GM12878 (cell line): ENCODE measurements at regions not wholly inside any gene's neighbourhood (a gene's known extent, or its start where the extent isn't known, plus 50 kb on each side); places are given as distances from the start of the nearest gene placed in this dataset.

Source experiments
- ATAC-seq: fragments of 200-7000 bp; cut with Tn5 transposase; 3 replicates; pipeline ENCODE4 v1.9.1; 2020; ENCODE audit warnings: mild to moderate bottlenecking, moderate library complexity
- BruUV-seq: library from RNA; stranded (reverse); fragments of 400-500 nt; replicated peaks from 2 replicates; lab custom pipeline; 2021; lab: Mats Ljungman, UMichigan
- CTCF ChIA-PET: fragments of 300-600 bp; sonication (Branson Sonifier 250); formaldehyde crosslinking; extraction: SDS; loops from one replicate; lab custom pipeline; 2021; ENCODE audit warnings: inconsistent platforms; lab: Yijun Ruan, JAX
- POLR2A ChIA-PET: fragments of 350-600 bp; formaldehyde crosslinking; extraction: SDS; loops from one replicate; lab custom pipeline; 2021; ENCODE audit warnings: inconsistent platforms; lab: Charles Lee
- RAD21 ChIA-PET: fragments of 300-600 bp; sonication (Branson Sonifier 250); formaldehyde crosslinking; loops from one replicate; lab custom pipeline; 2023; ENCODE audit warnings: antibody characterized with exemption; ENCODE audit not compliant: unreplicated experiment; lab: Charles Lee
- SMC1A ChIA-PET: fragments of 300-600 bp; sonication (Branson Sonifier 250); formaldehyde crosslinking; loops from one replicate; lab custom pipeline; 2023; ENCODE audit not compliant: unreplicated experiment, uncharacterized antibody; lab: Charles Lee
- DNase-seq: peaks from one replicate; pipeline ENCODE4 v3.0.0-alpha.2; 2011; ENCODE audit warnings: low read depth, low spot score
- FAIRE-seq: peaks from 3 replicates; lab custom pipeline; 2011; peaks lifted over from hg19 to GRCh38; lab: Jason Lieb, UNC
- H2AFZ ChIP-seq: 2 replicates; pipeline ENCODE4 v1.6.0; 2011; ENCODE audit warnings: low read depth, low read length, control low read depth; ENCODE audit not compliant: control insufficient read depth
- H3K27ac ChIP-seq: 2 replicates; pipeline ENCODE4 v1.5.1; 2011; ENCODE audit warnings: control low read depth; ENCODE audit not compliant: control insufficient read depth, insufficient read depth
- H3K27me3 ChIP-seq, 2 experiments: replicated peaks in 1 of 2; 2 replicates each; pipeline versions ENCODE4 v1.6.0 to v1.6.1; 2011; ENCODE audit warnings: low read length in 1 of 2; ENCODE audit not compliant: control insufficient read depth in 2 of 2, insufficient read depth in 2 of 2
- H3K36me3 ChIP-seq, 2 experiments: 2 replicates each; pipeline ENCODE4 v1.5.1; 2011; ENCODE audit warnings: low read length in 1 of 2; ENCODE audit not compliant: control insufficient read depth in 2 of 2, insufficient read depth in 2 of 2
- H3K4me1 ChIP-seq: 2 replicates; pipeline ENCODE4 v1.6.1; 2011; ENCODE audit warnings: mild to moderate bottlenecking, low read length, moderate library complexity, mixed read lengths; ENCODE audit not compliant: control insufficient read depth, insufficient read depth
- H3K4me2 ChIP-seq: 2 replicates; pipeline ENCODE4 v1.6.0; 2011; ENCODE audit warnings: control low read depth; ENCODE audit not compliant: control insufficient read depth, insufficient read depth
- H3K4me3 ChIP-seq: fragments of 200-600 bp; sonication (generic); 2 replicates; pipeline ENCODE4 v1.5.1; 2016
- H3K79me2 ChIP-seq: 2 replicates; pipeline ENCODE4 v1.6.0; 2011; ENCODE audit warnings: low read length; ENCODE audit not compliant: control insufficient read depth, insufficient read depth
- H3K9ac ChIP-seq: 2 replicates; pipeline ENCODE4 v1.8.0; 2011; ENCODE audit warnings: low read length, control low read depth, mixed read lengths; ENCODE audit not compliant: control insufficient read depth, insufficient read depth
- H3K9me3 ChIP-seq: replicated peaks from 3 replicates; pipeline ENCODE4 v1.5.1; 2011; ENCODE audit warnings: mild to moderate bottlenecking, low read length; ENCODE audit not compliant: control insufficient read depth, insufficient read depth
- H4K20me1 ChIP-seq: 2 replicates; pipeline ENCODE4 v1.6.0; 2011; ENCODE audit not compliant: control insufficient read depth, insufficient read depth
- CREM ChIP-seq: IDR thresholded peaks from 2 replicates; pipeline ENCODE4 v1.6.1; 2014; ENCODE audit warnings: antibody characterized with exemption, low read depth
- NFYA ChIP-seq: IDR thresholded peaks from 2 replicates; pipeline ENCODE4 v1.6.1; 2011; ENCODE audit warnings: low read depth, mild to moderate bottlenecking, low read length, improper control_type of control experiment, borderline replicate concordance
- SIX5 ChIP-seq: IDR thresholded peaks from 2 replicates; pipeline ENCODE4 v1.6.1; 2011; ENCODE audit warnings: mild to moderate bottlenecking, low read depth, low read length, moderate library complexity; ENCODE audit not compliant: severe bottlenecking
- SREBF2 ChIP-seq: IDR thresholded peaks from 2 replicates; pipeline ENCODE4 v1.6.1; 2012; ENCODE audit warnings: mild to moderate bottlenecking, low read length
- WGBS: methylation state at CpG from one replicate; pipeline ENCODE4 v1.1.6; 2016; ENCODE audit warnings: low lambda C conversion rate; ENCODE audit not compliant: insufficient replicate concordance, insufficient coverage; ENCODE audit errors: missing lambda C conversion rate; 5-methylcytosine and 5-hydroxymethylcytosine counted together
- in situ Hi-C: fragments of 300-500 bp; cut with MboI; formaldehyde crosslinking; loops from 9 replicates; pipeline ENCODE4 v1.14.3; 2018; ENCODE audit warnings: mixed read lengths
- intact Hi-C: fragments of 100-400 bp; cut with micrococcal nuclease; formaldehyde crosslinking; loops from one replicate; pipeline ENCODE4 v1.14.2; 2022; ENCODE audit not compliant: unreplicated experiment
- TF ChIP-seq, protein P1 (sequence below): fragments of 450-650 bp; IDR thresholded peaks from 2 replicates; pipeline ENCODE4 v1.6.1; 2017; ENCODE audit warnings: low read depth, mild to moderate bottlenecking, moderate library complexity

DNA sequence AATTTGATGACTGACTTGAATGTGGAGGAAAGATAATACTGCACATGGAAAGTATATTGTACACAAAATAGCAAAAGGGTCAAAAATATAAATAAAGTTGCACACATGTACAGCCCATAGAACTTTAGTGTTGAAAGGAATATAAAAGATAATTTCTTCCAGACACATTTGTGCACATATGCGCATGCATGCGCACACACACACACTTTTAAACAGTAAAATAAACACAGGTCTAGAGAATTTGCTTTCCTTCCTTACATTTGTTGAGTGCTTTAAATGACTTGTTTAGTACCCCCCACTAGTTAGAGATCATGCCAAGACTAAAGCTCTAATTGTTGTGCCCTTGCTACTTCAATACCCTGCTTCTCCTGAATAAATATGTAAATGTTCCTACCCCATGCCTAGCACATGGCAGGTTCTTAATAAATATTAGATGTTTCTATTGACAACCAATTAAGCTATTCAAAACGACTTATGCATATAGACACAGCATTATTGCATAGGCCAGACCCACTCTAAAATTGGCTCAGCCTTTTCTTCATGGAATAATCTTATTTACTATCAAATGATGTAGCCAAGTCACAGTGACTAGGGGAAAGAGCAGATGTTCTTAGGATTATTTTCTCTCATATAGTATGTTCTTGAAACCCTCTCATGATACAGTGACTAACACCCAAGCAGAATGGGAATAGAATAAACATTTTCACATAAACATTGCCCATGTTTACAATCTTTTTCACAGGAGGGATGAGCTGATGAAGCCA is 165.5 kb upstream of the ACVR2A start:
- SMC1A ChIA-PET = interaction anchor here (0.7 to 1.7 kb wide), 4 partner anchors 15 to 230 kb away, joined by 3 to 4 read pairs (median 3); no protein-coding TSS in a partner anchor
- BruUV-seq = no TSS peak
- 66% methylated on average over 3 of the region's 3 CpGs for WGBS
- Histone ChIP-seq H4K20me1 (no peaks in the 10 kb centered on the region), H3K4me1 (no peaks in the 10 kb centered on the region), H3K9me3 (no peaks in the 10 kb centered on the region), H2AFZ (no peak overlapping the region), H3K27ac (no peak overlapping the region), H3K4me3 (no peak overlapping the region), H3K9ac (no peak overlapping the region), H3K79me2 (no peaks in the 10 kb centered on the region)
- RAD21 ChIA-PET = no interaction called here
- in situ Hi-C loops = no loop called here
- CTCF ChIA-PET = no interaction called here
- FAIRE-seq = no peak
- TF ChIP-seq SIX5 (no peak), CREM (no peak), NFYA (no peak), SREBF2 (no peak)
- TF ChIP-seq, protein P1, sequence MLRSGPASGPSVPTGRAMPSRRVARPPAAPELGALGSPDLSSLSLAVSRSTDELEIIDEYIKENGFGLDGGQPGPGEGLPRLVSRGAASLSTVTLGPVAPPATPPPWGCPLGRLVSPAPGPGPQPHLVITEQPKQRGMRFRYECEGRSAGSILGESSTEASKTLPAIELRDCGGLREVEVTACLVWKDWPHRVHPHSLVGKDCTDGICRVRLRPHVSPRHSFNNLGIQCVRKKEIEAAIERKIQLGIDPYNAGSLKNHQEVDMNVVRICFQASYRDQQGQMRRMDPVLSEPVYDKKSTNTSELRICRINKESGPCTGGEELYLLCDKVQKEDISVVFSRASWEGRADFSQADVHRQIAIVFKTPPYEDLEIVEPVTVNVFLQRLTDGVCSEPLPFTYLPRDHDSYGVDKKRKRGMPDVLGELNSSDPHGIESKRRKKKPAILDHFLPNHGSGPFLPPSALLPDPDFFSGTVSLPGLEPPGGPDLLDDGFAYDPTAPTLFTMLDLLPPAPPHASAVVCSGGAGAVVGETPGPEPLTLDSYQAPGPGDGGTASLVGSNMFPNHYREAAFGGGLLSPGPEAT = no peak
- TF ChIP-seq, all 136 proteins: peak for 0
- POLR2A ChIA-PET = no interaction called here
- Histone ChIP-seq H3K27me3 (no peaks in the 10 kb centered on the region), H3K36me3 (no peaks in the 10 kb centered on the region), H3K4me2 (no peak overlapping the region)
- ATAC-seq (no peak), DNase-seq (no peak)
- intact Hi-C loops = no loop called here
